Gastrocnemius medialis (tissue), 4 donors: ENCODE measurements at regions not wholly inside any gene's neighbourhood (a gene's known extent, or its start where the extent isn't known, plus 50 kb on each side); places are given as distances from the start of the nearest gene placed in this dataset.

Experiments used
- ATAC-seq, 2 donors: fragments of 150-250 bp; one replicate each; pipeline ENCODE4 v1.9.1; 2016
- DNase-seq, 2 donors: peaks; one replicate each; pipeline ENCODE4 v3.0.0-alpha.2; 2019
- H3K27ac ChIP-seq, 4 donors: fragments of 200-600 bp; sonication (generic); 1 replicate in 1 of 4; 2 replicates in 3 of 4; pipeline ENCODE4 v1.5.1; 2016 to 2018; ENCODE audit warnings: mild to moderate bottlenecking in 2 of 4, moderate library complexity in 1 of 4
- H3K27me3 ChIP-seq, 3 donors: fragments of 200-600 bp; sonication (generic) in 2 of 3; 1 replicate in 1 of 3; 2 replicates in 2 of 3; pipeline versions ENCODE4 v1.5.1 to v1.6.0; 2016 to 2019; ENCODE audit warnings: mild to moderate bottlenecking in 1 of 3, moderate library complexity in 1 of 3
- H3K36me3 ChIP-seq, 2 donors: fragments of 200-600 bp; sonication (generic) in 1 of 2; one replicate each; pipeline ENCODE4 v1.5.1; 2017 to 2018
- H3K4me1 ChIP-seq, 2 donors: fragments of 200-600 bp; sonication (generic) in 1 of 2; one replicate each; pipeline ENCODE4 v1.5.1; 2016 to 2017; ENCODE audit warnings: mild to moderate bottlenecking in 2 of 2
- H3K4me3 ChIP-seq, 4 donors: fragments of 200-600 bp; sonication (generic) in 3 of 4; 1 replicate in 1 of 4; 2 replicates in 3 of 4; pipeline ENCODE4 v1.5.1; 2016 to 2019; ENCODE audit warnings: mild to moderate bottlenecking in 2 of 4
- H3K9me3 ChIP-seq, 3 donors: fragments of 200-600 bp; sonication (generic) in 2 of 3; 1 replicate in 1 of 3; 2 replicates in 2 of 3; pipeline ENCODE4 v1.5.1; 2016 to 2019
- CTCF ChIP-seq, 5 experiments: fragments of 450-650 bp in 3 of 5; fragments of 200-600 bp in 2 of 5; sonication (generic) in 2 of 5; IDR thresholded peaks in 4 of 5; conservative IDR thresholded peaks in 1 of 5; 1 replicate in 4 of 5; 2 replicates in 1 of 5; pipeline ENCODE4 v1.5.1; 2016 to 2019; ENCODE audit warnings: antibody characterized with exemption in 5 of 5, mild to moderate bottlenecking in 3 of 5, moderate library complexity in 3 of 5
- POLR2A ChIP-seq, 2 donors: fragments of 450-650 bp; IDR thresholded peaks; one replicate each; pipeline ENCODE4 v1.6.1; 2017; ENCODE audit warnings: antibody characterized with exemption in 2 of 2, mild to moderate bottlenecking in 2 of 2, moderate library complexity in 2 of 2
- in situ Hi-C, 4 donors: fragments of 200-750 bp; cut with MboI; loops; one replicate each; pipeline versions ENCODE4 v1.15.0 to v1.8.0; 2017; ENCODE audit warnings: low sequenced_read_pairs in 4 of 4
- intact Hi-C: fragments of 100-400 bp; cut with DNase I; formaldehyde crosslinking; loops from one replicate; pipeline ENCODE4 v1.15.1; 2023; ENCODE audit warnings: low total_unique reads

GRCh38 chr10:6813306-6813705, 233.2 kb upstream of the PRKCQ start:
- no peak for DNase-seq
- Histone ChIP-seq H3K9me3 (no peaks in the 10 kb centered on the region), H3K27me3 (no peaks in the 10 kb centered on the region), H3K27ac (no peak overlapping the region), H3K4me1 (no peaks in the 10 kb centered on the region), H3K4me3 (no peak overlapping the region), H3K36me3 (no peaks in the 10 kb centered on the region)
- ATAC-seq = no peak
- in situ Hi-C loops (no loop called here), intact Hi-C loops (no loop called here)
- TF ChIP-seq POLR2A (IDR thresholded peaks at IDR 0.05) (no peak), CTCF (IDR thresholded peaks at IDR 0.05 in 4 of 5, conservative IDR thresholded peaks at IDR 0.05 in 1 of 5) (no peak)

GRCh38 chr10:6811153-6811552, 231.1 kb upstream of the PRKCQ start:
- Histone ChIP-seq H3K4me1 (no peaks in the 10 kb centered on the region), H3K4me3 (no peak overlapping the region), H3K36me3 (no peaks in the 10 kb centered on the region), H3K27me3 (no peaks in the 10 kb centered on the region), H3K9me3 (no peaks in the 10 kb centered on the region), H3K27ac (no peak overlapping the region)
- DNase-seq (no peak), ATAC-seq (no peak)
- no peak for TF ChIP-seq POLR2A (IDR thresholded peaks at IDR 0.05)
- no peak for TF ChIP-seq CTCF (IDR thresholded peaks at IDR 0.05 in 4 of 5, conservative IDR thresholded peaks at IDR 0.05 in 1 of 5)
- in situ Hi-C loops (no loop called here), intact Hi-C loops (no loop called here)

GRCh38 chr10:6803427-6803783, 223.3 kb upstream of the PRKCQ start:
- Histone ChIP-seq H3K4me1 (no peaks in the 10 kb centered on the region), H3K27me3 (no peaks in the 10 kb centered on the region), H3K27ac (no peak overlapping the region), H3K36me3 (no peaks in the 10 kb centered on the region), H3K4me3 (no peak overlapping the region), H3K9me3 (no peaks in the 10 kb centered on the region)
- ATAC-seq = no peak
- intact Hi-C loops = no loop called here
- in situ Hi-C loops = no loop called here
- TF ChIP-seq CTCF (IDR thresholded peaks at IDR 0.05 in 4 of 5, conservative IDR thresholded peaks at IDR 0.05 in 1 of 5) (no peak), POLR2A (IDR thresholded peaks at IDR 0.05) (no peak)
- no peak for DNase-seq

- in situ Hi-C loops = no loop called here
- no peak for DNase-seq
- H3K27ac ChIP-seq = no peak overlapping the region
- TF ChIP-seq POLR2A (IDR thresholded peaks at IDR 0.05) (no peak), CTCF (IDR thresholded peaks at IDR 0.05 in 4 of 5, conservative IDR thresholded peaks at IDR 0.05 in 1 of 5) (no peak)
- no peak overlapping the region for H3K4me3 ChIP-seq
- no peak for ATAC-seq
- no peaks in the 10 kb centered on the region for H3K9me3 ChIP-seq
- intact Hi-C loops = no loop called here
- no peaks in the 10 kb centered on the region for H3K4me1 ChIP-seq
- no peaks in the 10 kb centered on the region for H3K27me3 ChIP-seq
- no peaks in the 10 kb centered on the region for H3K36me3 ChIP-seq
These were observed 222.8 kb upstream of the PRKCQ start for GRCh38 chr10:6802759-6803426.

- Histone ChIP-seq H3K27ac (no peak overlapping the region), H3K36me3 (no peaks in the 10 kb centered on the region), H3K27me3 (no peaks in the 10 kb centered on the region), H3K4me1 (no peaks in the 10 kb centered on the region), H3K9me3 (no peaks in the 10 kb centered on the region), H3K4me3 (no peak overlapping the region)
- DNase-seq (no peak), ATAC-seq (no peak)
- in situ Hi-C loops (no loop called here), intact Hi-C loops (no loop called here)
- no peak for TF ChIP-seq POLR2A (IDR thresholded peaks at IDR 0.05)
- no peak for TF ChIP-seq CTCF (IDR thresholded peaks at IDR 0.05 in 4 of 5, conservative IDR thresholded peaks at IDR 0.05 in 1 of 5)
These were observed 216.2 kb upstream of the PRKCQ start for GRCh38 chr10:6796231-6796630.
